Activated CD8-positive, alpha-beta memory T cell treated with anti-CD3 and anti-CD28 coated beads for 1 hour (primary cell): ENCODE measurements at regions not wholly inside any gene's neighbourhood (a gene's known extent, or its start where the extent isn't known, plus 50 kb on each side); places are given as distances from the start of the nearest gene placed in this dataset.
A peak's percentile ranks its signal among the peaks of the same experiment; 100 is the strongest.

Experiments
- DNase-seq, 2 donors: peaks; one replicate each; pipeline ENCODE4 v3.0.0-alpha.2; 2020; ENCODE audit warnings: low read depth in 1 of 2; ENCODE audit errors: extremely low read depth in 1 of 2

- DNase-seq, result no peak
Measured at GRCh38 chr4:104763554-104764222, 269.0 kb upstream of the CXXC4 start.

- DNase-seq, result no peak
Measured at GRCh38 chr4:104766676-104767075, 272.0 kb upstream of the CXXC4 start.

- DNase-seq, result no peak
Measured at GRCh38 chr4:104772849-104773248, 278.2 kb upstream of the CXXC4 start.

GRCh38 chr4:104795264-104795939 is 300.7 kb upstream of the CXXC4 start:
- DNase-seq, result no peak

DNA sequence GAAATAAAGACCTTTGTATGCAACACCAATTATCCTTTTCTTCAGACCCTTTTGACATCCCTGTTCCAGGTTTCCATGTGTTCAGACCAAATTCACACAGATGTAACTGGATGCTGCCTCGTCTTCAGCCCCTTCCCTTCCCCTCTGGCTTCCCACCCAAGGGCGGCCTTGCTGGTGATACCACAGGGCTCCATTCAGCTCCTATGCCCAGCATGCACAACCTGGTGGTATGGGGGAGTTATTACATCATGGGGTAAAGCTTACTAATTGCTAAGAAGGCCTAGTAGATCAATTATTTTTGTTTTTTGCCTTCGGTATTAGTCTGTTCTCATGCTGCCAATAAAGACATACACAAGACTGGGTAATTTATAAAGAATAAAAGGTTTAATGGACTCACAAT is 317.0 kb upstream of the CXXC4 start:
- DNase-seq, result no peak

DNA sequence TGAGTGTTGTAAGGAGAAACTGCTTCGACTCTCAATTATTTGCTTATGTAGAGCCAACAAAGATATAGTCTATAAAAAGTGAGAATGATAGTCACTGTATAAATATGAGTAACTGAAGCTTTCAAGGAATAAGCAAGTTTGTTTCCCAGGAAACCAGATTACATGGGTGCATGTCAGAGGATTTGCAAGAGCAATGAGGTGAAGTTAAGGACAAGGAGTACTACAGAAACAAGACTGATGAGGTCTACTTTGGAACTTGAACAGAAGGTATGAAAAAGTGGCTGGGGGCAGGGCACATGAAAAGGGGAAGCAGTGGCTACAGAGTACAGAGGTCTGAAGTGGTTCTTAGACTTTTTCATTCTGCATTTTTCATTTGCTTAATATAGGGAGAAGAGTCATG is 321.0 kb upstream of the CXXC4 start:
- DNase-seq, result no peak

GRCh38 chr4:104818579-104818978 is 323.9 kb upstream of the CXXC4 start:
- no peak for DNase-seq

DNA sequence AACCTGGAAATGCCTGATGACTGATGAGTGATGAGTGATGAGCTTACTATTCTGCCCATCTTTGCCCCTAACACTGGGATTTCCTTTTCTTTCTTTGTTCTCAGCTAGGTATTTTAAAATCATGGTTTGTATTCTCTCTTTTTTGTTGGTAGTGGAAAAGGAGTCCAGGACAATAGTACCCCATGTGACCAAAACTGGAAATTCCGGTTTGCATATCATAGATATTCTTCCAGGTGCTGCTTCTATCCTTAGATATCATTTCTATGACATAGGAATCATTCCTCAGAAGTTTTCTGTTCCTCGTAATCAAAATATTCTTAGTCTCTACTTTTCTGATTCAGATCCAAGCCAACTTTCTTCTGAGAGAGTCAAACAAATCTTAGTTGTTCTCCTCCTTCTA is 320.5 kb upstream of the TET2 start:
- DNase-seq, result no peak

- no peak for DNase-seq
Measured at GRCh38 chr4:104829761-104830160, 316.9 kb upstream of the TET2 start.

- DNase-seq, result no peak
Measured at GRCh38 chr4:104848597-104849225, 298.0 kb upstream of the TET2 start.

- DNase-seq, result no peak
Measured at GRCh38 chr4:104859601-104860237, 287.0 kb upstream of the TET2 start.

- peak in 1 of 2 donors; percentile 5 for DNase-seq
Measured at GRCh38 chr4:104860238-104861123, 286.2 kb upstream of the TET2 start.

DNA sequence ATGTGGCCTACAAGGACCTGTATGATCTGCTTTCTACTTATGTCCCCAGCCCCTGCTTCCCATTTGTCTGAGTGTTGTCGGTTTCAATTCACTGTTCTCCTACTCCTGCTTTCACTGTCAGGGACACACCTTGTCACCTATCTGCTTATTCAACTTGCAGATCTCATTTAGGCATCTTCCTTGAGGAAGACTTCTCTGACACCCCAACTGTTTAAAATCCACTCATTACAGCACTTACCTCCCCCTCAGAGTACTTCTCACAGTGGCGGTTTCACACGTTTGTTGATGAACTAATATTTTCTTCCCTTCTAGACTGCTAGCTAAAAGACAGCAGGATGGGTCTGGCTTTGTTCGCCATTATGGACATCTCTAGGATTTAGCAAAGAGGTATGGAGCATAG is 279.9 kb upstream of the TET2 start:
- no peak for DNase-seq

DNA sequence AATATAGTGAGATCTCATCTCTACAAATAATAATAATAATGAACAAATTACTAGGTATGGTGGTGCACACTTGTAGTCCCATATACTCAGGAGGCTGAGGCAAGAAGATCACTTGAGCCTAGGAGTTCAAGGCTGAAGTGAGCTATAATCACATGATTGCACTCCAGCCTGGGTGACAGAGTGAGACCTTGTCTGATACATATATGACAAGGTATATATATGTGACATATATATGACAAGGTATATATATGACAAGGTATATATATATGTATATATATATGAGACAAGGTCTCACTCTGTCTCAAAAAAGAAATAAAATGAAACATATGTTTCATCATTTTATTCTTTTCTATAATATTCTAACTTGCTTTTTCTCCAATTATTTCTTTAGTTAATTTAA is 278.1 kb upstream of the TET2 start:
- DNase-seq, result no peak

- DNase-seq, result no peak
Measured at GRCh38 chr4:104868958-104869357, 277.7 kb upstream of the TET2 start.

- no peak for DNase-seq
Measured at GRCh38 chr4:104869831-104870230, 276.8 kb upstream of the TET2 start.

- DNase-seq, result no peak
Measured at GRCh38 chr4:104870495-104871233, 276.0 kb upstream of the TET2 start.

- no peak for DNase-seq
Measured at GRCh38 chr4:104878936-104879335, 267.7 kb upstream of the TET2 start.

- DNase-seq, result no peak
Measured at GRCh38 chr4:104879367-104879766, 267.3 kb upstream of the TET2 start.

- no peak for DNase-seq
Measured at GRCh38 chr4:104879854-104880253, 266.8 kb upstream of the TET2 start.
